Mesendoderm (in vitro differentiated cells): ENCODE measurements at regions not wholly inside any gene's neighbourhood (a gene's known extent, or its start where the extent isn't known, plus 50 kb on each side); places are given as distances from the start of the nearest gene placed in this dataset.

ENCODE experiments used
- DNase-seq: peaks from one replicate; pipeline ENCODE4 v3.0.0; 2013
- H2AK5ac ChIP-seq: 2 replicates; pipeline ENCODE4 v1.6.1; 2013; ENCODE audit warnings: low read length, inconsistent platforms
- H2BK120ac ChIP-seq: 2 replicates; pipeline ENCODE4 v1.6.1; 2013; ENCODE audit warnings: low read depth, mild to moderate bottlenecking, low read length, moderate library complexity, mixed read lengths
- H2BK15ac ChIP-seq: replicated peaks from 2 replicates; pipeline ENCODE4 v1.6.1; 2013; ENCODE audit warnings: low read depth, mild to moderate bottlenecking, moderate library complexity
- H2BK5ac ChIP-seq: 2 replicates; pipeline ENCODE4 v1.6.1; 2013; ENCODE audit warnings: low read length, inconsistent platforms
- H3K18ac ChIP-seq: 2 replicates; pipeline ENCODE4 v1.6.1; 2013; ENCODE audit warnings: mild to moderate bottlenecking, low read length, mixed read lengths
- H3K23ac ChIP-seq: one replicate; pipeline ENCODE4 v1.6.1; 2013; ENCODE audit warnings: low read length
- H3K27ac ChIP-seq: 2 replicates; pipeline ENCODE4 v1.5.1; 2013; ENCODE audit warnings: low read depth, mild to moderate bottlenecking, inconsistent platforms, low read length, moderate library complexity
- H3K27me3 ChIP-seq: 2 replicates; pipeline ENCODE4 v1.6.1; 2013; ENCODE audit warnings: low read length, control low read depth, mild to moderate bottlenecking, inconsistent platforms; ENCODE audit not compliant: insufficient read depth, poor library complexity
- H3K36me3 ChIP-seq: 2 replicates; pipeline ENCODE4 v1.6.1; 2013; ENCODE audit warnings: low read length, inconsistent platforms; ENCODE audit not compliant: control insufficient read depth, insufficient read depth
- H3K4ac ChIP-seq: one replicate; pipeline ENCODE4 v1.6.1; 2013; ENCODE audit warnings: low read depth, mild to moderate bottlenecking, low read length, moderate library complexity
- H3K4me1 ChIP-seq: 2 replicates; pipeline ENCODE4 v1.6.1; 2013; ENCODE audit warnings: low read depth, low read length, inconsistent platforms; ENCODE audit not compliant: control insufficient read depth
- H3K4me2 ChIP-seq: 2 replicates; pipeline ENCODE4 v1.6.1; 2013; ENCODE audit warnings: low read length
- H3K4me3 ChIP-seq: 2 replicates; pipeline ENCODE4 v1.5.1; 2013; ENCODE audit warnings: mild to moderate bottlenecking, low read length
- H3K56ac ChIP-seq: one replicate; pipeline ENCODE4 v1.6.1; 2013; ENCODE audit warnings: low read length
- H3K79me1 ChIP-seq: 2 replicates; pipeline ENCODE4 v1.6.1; 2013; ENCODE audit warnings: low read length, inconsistent platforms
- H3K79me2 ChIP-seq: 2 replicates; pipeline ENCODE4 v1.6.1; 2013; ENCODE audit warnings: mild to moderate bottlenecking, low read length; ENCODE audit not compliant: control insufficient read depth, insufficient read depth
- H3K9ac ChIP-seq: 2 replicates; pipeline ENCODE4 v1.6.1; 2013; ENCODE audit warnings: low read length, inconsistent platforms
- H4K5ac ChIP-seq: one replicate; pipeline ENCODE4 v1.6.1; 2013; ENCODE audit warnings: low read length
- H4K8ac ChIP-seq: one replicate; pipeline ENCODE4 v1.6.1; 2013; ENCODE audit warnings: low read depth, mild to moderate bottlenecking, control low read depth, low read length, moderate library complexity
- WGBS: extraction: QIAGEN DNeasy Blood & Tissue Kit; methylation state at CpG from one replicate; pipeline ENCODE4 v1.1.7; 2013; ENCODE audit warnings: low lambda C conversion rate, missing lambda C conversion rate; ENCODE audit not compliant: insufficient coverage; ENCODE audit errors: extremely low coverage; 5-methylcytosine and 5-hydroxymethylcytosine counted together

DNA sequence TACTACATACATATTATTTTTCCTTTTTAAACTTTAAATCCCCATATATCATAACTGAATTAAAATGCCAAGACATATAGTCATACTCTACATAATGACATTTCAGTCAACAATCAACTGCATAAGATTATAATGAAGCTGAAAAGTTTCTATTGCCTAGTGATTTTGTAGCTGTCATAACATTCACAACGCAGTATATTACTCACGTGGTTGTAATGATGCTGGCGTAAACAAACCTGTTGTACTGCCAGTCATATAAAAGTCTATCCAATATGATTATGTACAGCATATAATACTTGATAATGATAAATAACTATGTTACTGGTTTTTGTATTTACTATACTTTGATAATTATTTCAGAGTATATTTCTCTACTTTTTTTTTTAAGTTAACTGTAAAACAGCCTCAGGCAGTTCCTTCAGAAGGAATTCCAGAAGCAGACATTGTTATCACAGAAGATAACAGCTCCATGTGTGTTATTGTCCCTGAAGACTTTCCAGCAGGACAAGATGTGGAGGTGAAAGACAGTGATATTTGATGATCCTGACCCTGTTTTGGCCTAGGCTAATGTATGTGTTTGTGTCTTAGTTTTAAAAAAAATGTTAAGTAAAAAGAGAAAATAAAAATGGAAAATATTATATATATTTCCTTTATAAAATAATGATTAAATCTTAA lies 443.4 kb upstream of the UBE2E2 start:
- Histone ChIP-seq H4K8ac (no peak overlapping the region), H3K56ac (peak overlapping the region; percentile 45), H2BK15ac (no peak overlapping the region), H2BK120ac (no peak overlapping the region), H4K5ac (no peak overlapping the region), H3K79me1 (no peaks in the 10 kb centered on the region), H3K4ac (no peak overlapping the region), H3K79me2 (no peaks in the 10 kb centered on the region), H3K18ac (no peak overlapping the region), H3K23ac (no peak overlapping the region), H2BK5ac (peak overlapping the region; percentile 80), H3K4me1 (no peaks in the 10 kb centered on the region), H3K4me2 (no peak overlapping the region), H3K27me3 (no peaks in the 10 kb centered on the region), H2AK5ac (no peak overlapping the region), H3K4me3 (no peak overlapping the region), H3K36me3 (no peaks in the 10 kb centered on the region), H3K9ac (no peak overlapping the region), H3K27ac (no peak overlapping the region)
- DNase-seq: peak; percentile 93
- no CpG with 5 or more reads among the region's 3 CpGs for WGBS

DNA sequence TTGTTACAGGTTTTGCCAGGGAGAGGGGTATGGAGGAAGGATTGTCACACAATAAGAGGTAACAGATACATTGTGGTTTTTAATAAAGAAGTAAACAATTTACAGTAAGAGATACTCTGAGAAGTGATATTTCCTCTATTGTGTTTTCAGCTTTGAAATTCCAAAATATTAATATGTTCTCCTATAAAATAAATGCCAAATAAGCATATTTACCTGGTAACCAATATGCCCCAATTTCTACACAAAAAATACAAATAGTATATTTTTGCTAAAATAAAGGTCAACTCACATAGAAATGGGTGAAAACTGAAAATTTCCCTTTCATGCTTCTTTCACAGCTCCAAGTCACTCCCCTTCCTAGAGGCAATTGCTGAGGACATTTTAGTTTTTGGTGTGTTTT lies 437.4 kb upstream of the UBE2E2 start:
- Histone ChIP-seq H3K23ac (no peak overlapping the region), H3K4me1 (no peaks in the 10 kb centered on the region), H2BK5ac (no peak overlapping the region), H2AK5ac (no peak overlapping the region), H3K4me2 (no peak overlapping the region), H3K79me1 (no peaks in the 10 kb centered on the region), H3K4me3 (no peak overlapping the region), H3K9ac (no peak overlapping the region), H2BK120ac (no peak overlapping the region), H4K5ac (no peak overlapping the region), H3K4ac (no peak overlapping the region), H4K8ac (no peak overlapping the region), H3K56ac (no peak overlapping the region), H3K79me2 (no peaks in the 10 kb centered on the region), H3K36me3 (no peaks in the 10 kb centered on the region), H2BK15ac (no peak overlapping the region), H3K18ac (no peak overlapping the region), H3K27me3 (no peaks in the 10 kb centered on the region), H3K27ac (no peak overlapping the region)
- no peak for DNase-seq

DNA sequence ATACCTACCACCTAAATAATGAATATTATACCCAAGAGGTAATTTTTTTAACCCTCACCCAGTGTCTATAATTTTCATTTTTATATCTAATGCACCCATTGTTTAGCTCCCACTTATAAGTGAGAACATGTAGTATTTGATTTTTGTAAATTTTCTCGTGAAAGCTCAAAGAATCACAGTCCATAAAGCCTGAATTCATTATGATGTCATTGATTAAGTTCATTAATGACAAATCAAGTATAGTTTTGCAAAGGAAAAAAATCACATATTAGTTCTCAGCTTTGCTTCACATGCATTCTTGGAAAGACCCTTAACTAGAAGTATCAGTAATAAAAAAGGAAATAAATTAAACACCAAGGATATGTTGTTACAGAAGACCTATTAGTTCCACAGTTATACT lies 425.3 kb upstream of the UBE2E2 start:
- Histone ChIP-seq H2BK15ac (no peak overlapping the region), H3K23ac (no peak overlapping the region), H3K4me2 (no peak overlapping the region), H3K4me1 (no peaks in the 10 kb centered on the region), H3K56ac (no peak overlapping the region), H3K4ac (no peak overlapping the region), H4K8ac (no peak overlapping the region), H3K36me3 (no peaks in the 10 kb centered on the region), H3K27me3 (no peaks in the 10 kb centered on the region), H3K79me1 (no peaks in the 10 kb centered on the region), H3K79me2 (no peaks in the 10 kb centered on the region), H3K4me3 (no peak overlapping the region), H4K5ac (no peak overlapping the region), H2BK120ac (no peak overlapping the region), H3K18ac (no peak overlapping the region), H3K9ac (no peak overlapping the region), H2AK5ac (no peak overlapping the region), H3K27ac (no peak overlapping the region), H2BK5ac (no peak overlapping the region)
- WGBS: no CpG with 5 or more reads among the region's 1 CpG
- no peak for DNase-seq

DNA sequence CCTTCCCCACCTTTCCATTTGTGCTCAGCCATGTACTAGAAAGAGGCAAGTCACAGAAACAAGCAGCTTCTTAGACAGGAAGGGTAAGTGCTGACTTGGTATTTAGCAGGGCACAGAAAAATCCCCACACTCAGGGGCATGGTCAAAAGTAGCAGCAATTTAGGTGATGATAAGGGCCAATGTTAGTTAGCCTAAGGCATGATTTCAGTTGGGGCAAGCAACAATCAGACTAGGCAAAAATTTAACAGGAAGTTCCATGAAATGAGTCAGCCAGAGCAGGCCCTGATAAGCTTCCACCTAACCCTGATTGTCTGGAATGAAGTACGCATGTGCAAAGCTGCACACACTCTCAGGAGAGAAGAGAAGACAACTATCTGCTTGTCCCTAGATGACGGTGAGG lies 423.4 kb upstream of the UBE2E2 start:
- Histone ChIP-seq H3K79me2 (no peaks in the 10 kb centered on the region), H4K8ac (no peak overlapping the region)

DNA sequence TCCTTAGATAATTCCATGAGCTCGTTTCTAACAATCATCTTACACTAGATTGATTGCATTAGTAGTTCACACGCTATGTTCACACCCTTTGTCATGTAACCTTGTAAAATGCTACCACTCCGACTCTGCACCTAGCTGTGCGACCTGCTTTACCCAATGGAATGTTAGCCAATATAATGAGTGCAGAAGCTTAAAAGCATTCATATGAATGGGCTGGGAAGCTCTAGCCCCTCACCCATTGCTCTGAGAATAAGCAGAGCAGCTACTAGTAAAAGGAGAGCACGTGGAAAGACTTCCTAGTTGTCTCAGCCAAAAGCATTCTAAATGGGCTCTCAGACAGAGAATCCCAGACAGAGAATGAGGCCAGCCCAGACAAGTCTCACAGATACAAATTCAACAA lies 410.6 kb upstream of the UBE2E2 start:
- Histone ChIP-seq H3K4me3 (no peak overlapping the region), H3K4me1 (no peaks in the 10 kb centered on the region), H2BK15ac (no peak overlapping the region), H2BK120ac (no peak overlapping the region), H3K56ac (no peak overlapping the region), H2AK5ac (no peak overlapping the region), H3K18ac (no peak overlapping the region), H4K8ac (no peak overlapping the region), H2BK5ac (no peak overlapping the region), H3K27ac (no peak overlapping the region), H3K4ac (no peak overlapping the region), H3K4me2 (no peak overlapping the region), H3K79me2 (no peaks in the 10 kb centered on the region), H3K9ac (no peak overlapping the region), H3K36me3 (no peaks in the 10 kb centered on the region), H4K5ac (no peak overlapping the region), H3K79me1 (no peaks in the 10 kb centered on the region), H3K23ac (no peak overlapping the region), H3K27me3 (no peaks in the 10 kb centered on the region)
- WGBS: no CpG with 5 or more reads among the region's 5 CpGs
- DNase-seq: no peak

More for the DNA sequence above, 423.4 kb upstream of the UBE2E2 start:
- Histone ChIP-seq H3K27me3 (no peaks in the 10 kb centered on the region), H3K23ac (no peak overlapping the region), H3K4me2 (no peak overlapping the region), H3K27ac (no peak overlapping the region), H3K36me3 (no peaks in the 10 kb centered on the region), H3K4me1 (no peaks in the 10 kb centered on the region), H4K5ac (no peak overlapping the region), H3K4ac (no peak overlapping the region), H3K79me1 (no peaks in the 10 kb centered on the region), H2BK15ac (no peak overlapping the region), H2BK5ac (no peak overlapping the region), H3K4me3 (no peak overlapping the region), H3K56ac (no peak overlapping the region), H2BK120ac (no peak overlapping the region), H2AK5ac (no peak overlapping the region), H3K9ac (no peak overlapping the region), H3K18ac (no peak overlapping the region)
- no peak for DNase-seq
- no CpG with 5 or more reads among the region's 2 CpGs for WGBS

DNA sequence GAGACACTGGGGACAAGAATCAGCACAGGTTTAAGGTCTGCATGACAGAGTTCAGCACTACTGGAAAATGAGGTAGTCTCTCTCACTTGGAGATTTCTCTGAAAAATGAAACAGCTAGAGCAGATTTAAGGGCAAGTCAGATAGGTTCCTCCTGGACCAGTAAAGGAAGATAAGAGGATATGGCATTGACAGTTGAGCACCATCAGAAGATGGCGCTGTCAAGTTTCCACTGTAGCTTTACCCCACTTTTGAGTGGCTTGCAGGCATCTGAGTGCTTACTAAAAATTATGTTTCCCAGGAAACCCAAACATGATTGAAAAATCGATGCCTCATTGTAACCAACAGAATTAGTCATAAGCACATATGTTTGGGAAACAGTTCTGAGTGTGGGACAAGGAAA lies 407.2 kb upstream of the UBE2E2 start:
- Histone ChIP-seq H2BK15ac (no peak overlapping the region), H2AK5ac (no peak overlapping the region), H3K79me2 (no peaks in the 10 kb centered on the region), H3K9ac (no peak overlapping the region), H3K79me1 (no peaks in the 10 kb centered on the region), H3K27me3 (no peaks in the 10 kb centered on the region), H3K4me3 (no peak overlapping the region), H3K4me2 (no peak overlapping the region), H4K8ac (no peak overlapping the region), H3K18ac (no peak overlapping the region), H2BK120ac (no peak overlapping the region), H3K27ac (no peak overlapping the region), H3K4me1 (no peaks in the 10 kb centered on the region), H3K36me3 (no peaks in the 10 kb centered on the region), H3K56ac (no peak overlapping the region), H3K4ac (no peak overlapping the region), H4K5ac (no peak overlapping the region), H2BK5ac (no peak overlapping the region), H3K23ac (no peak overlapping the region)
- no CpG with 5 or more reads among the region's 2 CpGs for WGBS
- DNase-seq: peak; percentile 34
